ENCODE measurements at regions not wholly inside any gene's neighbourhood (a gene's known extent, or its start where the extent isn't known, plus 50 kb on each side); places are given as distances from the start of the nearest gene placed in this dataset.
"Not testable (repeated sequence)": the region's sequence is repeated elsewhere in the genome, so short reads cannot be mapped to it uniquely, and the experiment has no call there.

DNA sequence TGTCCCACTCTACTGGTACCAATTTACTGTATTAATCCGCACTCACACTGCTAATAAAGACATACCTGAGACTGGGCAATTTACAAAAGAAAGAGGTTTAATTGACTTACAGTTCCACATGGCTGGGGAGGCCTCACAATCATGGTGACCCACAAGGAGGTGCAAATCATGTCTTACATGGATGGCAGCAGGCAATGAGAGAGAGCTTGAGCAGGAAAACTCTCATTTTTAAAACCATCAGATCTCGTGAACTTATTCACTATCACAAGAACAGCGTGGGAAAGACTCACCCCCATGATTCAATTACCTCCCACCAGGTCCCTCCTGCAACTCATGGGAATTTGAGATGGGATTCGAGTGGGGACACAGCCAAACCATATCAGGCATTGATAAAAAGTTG lies 298.5 kb downstream of the DUSP6 start:
- TF ChIP-seq, protein P1, sequence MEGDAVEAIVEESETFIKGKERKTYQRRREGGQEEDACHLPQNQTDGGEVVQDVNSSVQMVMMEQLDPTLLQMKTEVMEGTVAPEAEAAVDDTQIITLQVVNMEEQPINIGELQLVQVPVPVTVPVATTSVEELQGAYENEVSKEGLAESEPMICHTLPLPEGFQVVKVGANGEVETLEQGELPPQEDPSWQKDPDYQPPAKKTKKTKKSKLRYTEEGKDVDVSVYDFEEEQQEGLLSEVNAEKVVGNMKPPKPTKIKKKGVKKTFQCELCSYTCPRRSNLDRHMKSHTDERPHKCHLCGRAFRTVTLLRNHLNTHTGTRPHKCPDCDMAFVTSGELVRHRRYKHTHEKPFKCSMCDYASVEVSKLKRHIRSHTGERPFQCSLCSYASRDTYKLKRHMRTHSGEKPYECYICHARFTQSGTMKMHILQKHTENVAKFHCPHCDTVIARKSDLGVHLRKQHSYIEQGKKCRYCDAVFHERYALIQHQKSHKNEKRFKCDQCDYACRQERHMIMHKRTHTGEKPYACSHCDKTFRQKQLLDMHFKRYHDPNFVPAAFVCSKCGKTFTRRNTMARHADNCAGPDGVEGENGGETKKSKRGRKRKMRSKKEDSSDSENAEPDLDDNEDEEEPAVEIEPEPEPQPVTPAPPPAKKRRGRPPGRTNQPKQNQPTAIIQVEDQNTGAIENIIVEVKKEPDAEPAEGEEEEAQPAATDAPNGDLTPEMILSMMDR (IDR thresholded peaks at IDR 0.05; ENCODE audit: poor library complexity), result not testable (repeated sequence)
- TF ChIP-seq EZH2phosphoT487 (IDR thresholded peaks at IDR 0.05; ENCODE audit: low read depth, severe bottlenecking, unreplicated experiment), result not testable (repeated sequence)

All from hepatocyte (in vitro differentiated cells).